ENCODE measurements at regions not wholly inside any gene's neighbourhood (a gene's known extent, or its start where the extent isn't known, plus 50 kb on each side); places are given as distances from the start of the nearest gene placed in this dataset.
"Not testable (repeated sequence)": the region's sequence is repeated elsewhere in the genome, so short reads cannot be mapped to it uniquely, and the experiment has no call there.

- DNase-seq (ENCODE audit: low read depth) = no peak
Measured at GRCh38 chr1:224535641-224536040, 80.5 kb upstream of the CNIH3 start.

- DNase-seq (ENCODE audit: low read depth) = no peak
Measured at GRCh38 chr1:224539971-224540370, 76.1 kb upstream of the CNIH3 start.

DNA sequence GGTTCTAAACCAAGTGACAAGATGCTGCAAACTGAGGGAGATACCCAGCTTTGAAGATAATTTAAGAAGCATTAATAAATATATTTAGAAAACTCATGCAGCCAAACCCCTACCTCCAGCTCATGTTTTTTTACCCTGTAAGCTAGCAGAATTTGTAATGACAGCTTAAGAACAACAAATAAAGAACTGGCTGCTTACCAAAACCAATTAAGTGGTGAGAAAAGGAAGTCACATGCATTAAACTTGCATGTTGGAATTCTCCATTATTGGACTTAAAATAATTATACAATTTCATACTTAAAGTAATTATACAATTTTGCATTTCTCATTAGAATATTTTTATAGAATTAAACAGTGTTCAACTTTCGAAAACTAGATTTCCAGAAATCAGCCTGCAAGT lies 75.6 kb upstream of the CNIH3 start:
- peak; percentile 40 for DNase-seq (ENCODE audit: low read depth)

- no peak for DNase-seq (ENCODE audit: low read depth)
Measured at GRCh38 chr1:224541072-224541790, 74.9 kb upstream of the CNIH3 start.

DNA sequence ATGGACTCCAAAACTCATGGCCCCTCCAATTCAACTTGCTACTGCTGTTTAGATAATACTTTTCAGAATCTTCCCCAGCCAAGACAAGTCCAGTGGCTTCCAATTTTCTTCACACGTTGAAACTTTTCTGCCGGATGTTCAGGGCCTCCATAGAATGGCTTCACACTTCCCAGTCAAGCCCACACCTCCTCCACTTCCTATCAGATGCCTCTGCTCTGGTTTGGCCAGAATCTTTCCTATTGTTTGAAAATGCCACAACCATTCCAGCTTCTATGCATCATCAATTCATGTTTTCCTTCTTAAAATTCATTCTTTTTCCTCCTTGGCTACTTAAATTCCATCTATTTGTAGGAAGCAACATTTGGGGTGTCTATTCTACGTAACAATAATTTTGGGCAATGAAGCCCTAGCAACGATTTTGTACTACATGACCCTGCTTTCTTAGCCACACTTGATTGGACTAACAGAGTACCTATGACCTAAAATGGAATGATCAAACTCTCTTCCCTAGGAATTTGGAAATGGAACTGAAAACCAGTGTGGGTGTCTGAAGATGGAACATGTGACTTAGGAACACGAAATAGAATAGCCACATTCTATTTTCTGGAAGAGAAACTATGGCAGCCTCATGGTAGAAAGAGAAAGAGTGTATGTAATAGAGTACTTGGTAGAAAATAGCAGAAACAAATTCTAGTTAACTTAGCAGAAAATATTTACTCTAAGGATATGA lies 74.1 kb upstream of the CNIH3 start:
- DNase-seq (ENCODE audit: low read depth) = no peak

GRCh38 chr1:224542783-224543440 lies 73.2 kb upstream of the CNIH3 start:
- peak; percentile 99 for DNase-seq (ENCODE audit: low read depth)

- peak; percentile 54 for DNase-seq (ENCODE audit: low read depth)
Measured at GRCh38 chr1:224543453-224543852, 72.7 kb upstream of the CNIH3 start.

DNA sequence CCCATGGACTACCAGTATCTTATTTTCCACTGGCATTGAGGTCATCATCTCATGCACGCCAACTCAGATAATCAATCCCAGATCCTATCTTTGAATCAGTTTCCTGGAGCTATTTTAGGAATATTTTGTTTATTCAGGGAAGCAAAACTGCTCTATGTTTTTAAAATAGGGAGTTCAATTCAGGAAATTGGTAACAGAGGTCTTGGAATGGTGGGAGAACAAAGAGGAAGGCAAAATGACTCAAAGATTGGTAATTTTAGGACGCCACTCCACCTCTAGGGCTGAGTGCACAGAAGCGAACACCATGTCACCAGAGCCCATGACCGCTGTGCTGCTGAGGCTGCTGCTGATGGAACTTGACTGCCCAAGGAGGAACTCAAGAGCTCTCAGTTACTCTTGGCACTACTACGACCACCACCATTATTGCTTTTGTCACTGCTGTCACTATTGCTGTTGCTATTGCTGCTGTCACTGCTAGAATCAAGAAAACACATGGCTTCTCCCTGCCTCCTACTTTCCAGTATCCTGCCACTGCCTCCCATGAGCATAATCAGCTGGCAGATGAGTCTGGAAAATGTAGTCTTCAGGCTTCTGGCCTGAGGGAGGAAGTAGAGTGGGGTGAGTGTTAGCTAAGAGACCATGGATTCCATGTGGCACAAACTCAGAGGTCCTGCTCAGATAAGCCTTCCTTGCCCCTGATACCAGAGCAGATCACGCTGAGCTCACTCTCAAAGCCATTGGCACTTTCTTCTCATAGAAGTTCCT lies 71.6 kb upstream of the CNIH3 start:
- peak; percentile 67 for DNase-seq (ENCODE audit: low read depth)

DNA sequence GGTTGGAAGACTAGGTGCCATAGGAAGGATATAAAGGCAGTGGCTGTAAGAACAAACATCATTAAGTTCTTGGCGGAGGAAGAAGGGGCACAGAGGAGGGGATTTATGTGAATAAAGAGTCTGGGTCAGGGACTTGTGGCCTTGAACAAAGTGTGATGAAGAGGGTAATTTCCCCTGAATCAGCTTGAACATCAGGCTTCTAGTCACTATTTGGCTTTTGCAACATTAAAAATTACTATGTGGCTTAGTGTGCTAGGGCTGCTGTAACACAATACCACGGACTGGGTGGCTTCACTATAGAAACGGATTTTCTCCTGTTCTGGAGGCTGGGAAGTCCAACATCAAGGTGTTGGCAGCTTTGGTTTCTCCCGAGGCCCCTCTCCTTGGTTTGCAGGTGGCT lies 70.5 kb upstream of the CNIH3 start:
- DNase-seq (ENCODE audit: low read depth) = no peak

DNA sequence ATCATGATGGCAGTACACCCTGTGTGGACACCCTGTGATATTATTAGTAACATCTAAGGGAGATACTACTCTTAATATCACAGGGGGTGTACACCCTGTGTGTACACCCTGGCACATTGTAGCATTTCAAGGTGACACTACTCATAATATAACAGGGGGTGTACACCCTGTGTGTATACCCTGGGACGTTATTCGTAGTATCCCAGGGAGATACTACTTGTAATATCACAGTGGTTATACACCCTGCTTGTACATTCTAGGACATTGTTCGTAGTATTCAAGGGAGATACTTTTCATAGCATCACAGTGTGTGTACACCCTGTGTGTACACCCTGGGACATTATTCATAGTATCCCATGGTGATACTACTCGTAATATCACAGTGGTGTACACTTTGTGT lies 67.4 kb upstream of the CNIH3 start:
- DNase-seq (ENCODE audit: low read depth) = no peak

- not testable (repeated sequence) for DNase-seq (ENCODE audit: low read depth)
Measured at GRCh38 chr1:224551189-224551588, 64.9 kb upstream of the CNIH3 start.

GRCh38 chr1:224554056-224554455 lies 62.1 kb upstream of the CNIH3 start:
- no peak for DNase-seq (ENCODE audit: low read depth)

GRCh38 chr1:224554620-224555259 lies 61.4 kb upstream of the CNIH3 start:
- no peak for DNase-seq (ENCODE audit: low read depth)

- no peak for DNase-seq (ENCODE audit: low read depth)
Measured at GRCh38 chr1:224558904-224559303, 57.2 kb upstream of the CNIH3 start.

DNA sequence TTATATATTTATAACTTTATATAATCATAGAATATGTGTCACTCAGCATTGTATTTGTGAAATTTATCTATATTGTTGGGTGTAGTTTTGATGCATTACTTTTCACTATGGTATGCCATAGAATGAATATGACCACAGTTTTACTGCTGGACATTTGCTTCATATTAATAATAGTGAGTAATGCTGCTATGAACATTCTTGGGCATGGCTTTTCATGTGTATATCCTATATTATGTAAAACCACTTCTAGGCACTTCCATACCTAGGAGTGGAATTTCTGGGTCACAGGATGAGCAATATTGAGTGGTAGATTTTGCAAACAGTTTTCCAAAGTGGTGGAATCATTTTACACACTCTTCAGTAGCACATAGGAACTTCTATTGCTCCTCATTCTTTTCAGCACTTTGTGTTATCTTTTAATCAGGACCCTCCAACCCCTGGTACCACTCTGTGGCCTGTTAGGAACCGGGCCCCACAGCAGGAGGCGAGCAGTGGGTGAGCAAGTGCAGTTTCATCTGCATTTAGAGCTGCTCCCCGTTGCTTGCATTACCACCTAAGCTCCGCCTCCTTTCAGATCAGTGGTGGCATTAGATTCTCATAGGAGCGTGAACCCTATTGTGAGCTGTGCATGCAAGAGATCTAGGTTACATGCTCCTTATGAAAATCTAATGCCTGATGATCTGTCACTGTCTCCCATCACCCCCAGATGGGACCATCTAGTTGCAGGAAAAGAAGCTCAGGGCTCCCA lies 56.0 kb upstream of the CNIH3 start:
- DNase-seq (ENCODE audit: low read depth) = peak; percentile 55

- peak; percentile 25 for DNase-seq (ENCODE audit: low read depth)
Measured at GRCh38 chr1:224562881-224563280, 53.2 kb upstream of the CNIH3 start.

DNA sequence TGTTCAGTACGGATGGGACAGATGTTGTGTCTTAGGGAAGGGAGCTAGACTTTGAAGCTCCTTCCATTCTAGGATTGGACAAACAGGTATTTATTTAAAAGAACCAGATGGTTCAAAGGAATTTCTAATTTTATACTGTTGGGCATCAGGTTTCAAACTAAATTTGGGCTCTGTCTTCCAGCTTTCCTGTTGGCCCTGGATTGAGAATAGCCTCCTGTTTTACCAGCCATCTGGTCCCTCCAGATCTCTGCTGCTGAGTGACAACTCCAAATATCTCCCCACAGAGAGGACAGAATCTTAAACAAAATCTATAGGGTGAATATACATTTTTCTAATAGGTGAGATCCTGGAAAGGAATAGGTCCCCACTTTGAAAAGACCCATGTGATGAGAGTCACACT lies 52.5 kb upstream of the CNIH3 start:
- no peak for DNase-seq (ENCODE audit: low read depth)

- DNase-seq (ENCODE audit: low read depth) = no peak
Measured at GRCh38 chr1:224564454-224565084, 51.5 kb upstream of the CNIH3 start.

DNA sequence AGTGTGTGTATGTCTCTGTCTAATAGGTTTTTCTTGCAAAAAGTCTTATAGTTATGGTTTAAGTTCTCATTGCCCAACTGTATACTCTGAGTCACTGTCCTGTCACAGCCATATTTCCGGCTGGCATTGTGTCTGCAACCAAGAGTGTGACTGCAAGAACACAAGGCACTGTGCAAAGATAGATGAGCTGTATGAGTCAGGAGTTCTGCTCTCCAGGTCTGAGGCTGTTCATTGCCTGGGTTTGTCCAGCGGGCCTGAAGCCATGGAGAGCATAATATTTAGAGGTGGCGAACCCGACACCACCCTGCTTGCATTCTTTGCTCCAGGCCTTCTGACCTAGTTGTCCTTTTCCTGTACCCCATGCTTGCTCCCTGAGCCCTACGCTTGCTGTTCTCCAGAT lies 50.9 kb upstream of the CNIH3 start:
- DNase-seq (ENCODE audit: low read depth) = peak; percentile 92

GRCh38 chr1:224565611-224566406 lies 50.3 kb upstream of the CNIH3 start:
- DNase-seq (ENCODE audit: low read depth) = peak; percentile 19

Measured in EH (cell line).